ENCODE measurements at regions not wholly inside any gene's neighbourhood (a gene's known extent, or its start where the extent isn't known, plus 50 kb on each side); places are given as distances from the start of the nearest gene placed in this dataset.
A peak's percentile ranks its signal among the peaks of the same experiment; 100 is the strongest.
"Not testable (repeated sequence)": the region's sequence is repeated elsewhere in the genome, so short reads cannot be mapped to it uniquely, and the experiment has no call there.

DNA sequence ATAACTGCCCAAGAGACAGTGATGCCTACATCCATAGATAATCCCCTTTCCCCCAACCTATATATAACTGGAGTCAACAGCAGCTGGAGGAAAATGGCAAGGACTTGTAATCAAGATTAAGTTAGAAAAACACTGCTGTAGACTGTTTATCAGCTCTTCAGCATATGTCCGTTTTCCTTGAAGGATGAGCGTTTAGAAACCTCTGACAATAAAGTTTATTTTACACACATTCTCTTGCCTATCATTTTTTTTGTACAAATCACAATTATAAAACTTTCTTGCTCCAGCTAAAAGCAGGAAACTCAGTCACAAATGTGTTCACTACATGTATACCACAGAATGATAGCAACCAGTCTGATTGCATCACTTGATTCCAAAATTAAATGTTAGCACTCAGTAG is 50.8 kb downstream of the PPIAL4G start:
- DNase-seq (ENCODE audit: low read depth in 2 of 2), result not testable (repeated sequence)

DNA sequence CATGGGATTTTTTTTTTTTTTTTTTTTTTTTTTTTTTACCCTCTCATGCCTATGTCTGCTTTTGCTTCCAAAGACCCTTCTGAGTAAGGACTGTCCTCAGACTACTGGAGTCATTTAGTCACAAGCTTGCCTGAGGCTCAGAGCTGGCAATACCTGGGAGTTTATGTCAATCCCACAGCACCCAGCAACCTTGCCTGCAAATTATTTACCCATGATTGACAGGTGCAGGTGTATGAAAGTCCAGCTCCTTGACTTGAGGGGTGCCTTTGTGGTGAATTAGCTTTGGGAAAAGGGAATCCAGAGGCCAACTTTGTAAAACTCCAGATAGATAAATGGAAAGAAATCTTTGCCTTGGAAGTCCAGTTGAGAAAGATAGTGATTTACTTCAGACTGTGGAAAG is 53.2 kb downstream of the PPIAL4G start:
- not testable (repeated sequence) for DNase-seq (ENCODE audit: low read depth in 2 of 2)

DNA sequence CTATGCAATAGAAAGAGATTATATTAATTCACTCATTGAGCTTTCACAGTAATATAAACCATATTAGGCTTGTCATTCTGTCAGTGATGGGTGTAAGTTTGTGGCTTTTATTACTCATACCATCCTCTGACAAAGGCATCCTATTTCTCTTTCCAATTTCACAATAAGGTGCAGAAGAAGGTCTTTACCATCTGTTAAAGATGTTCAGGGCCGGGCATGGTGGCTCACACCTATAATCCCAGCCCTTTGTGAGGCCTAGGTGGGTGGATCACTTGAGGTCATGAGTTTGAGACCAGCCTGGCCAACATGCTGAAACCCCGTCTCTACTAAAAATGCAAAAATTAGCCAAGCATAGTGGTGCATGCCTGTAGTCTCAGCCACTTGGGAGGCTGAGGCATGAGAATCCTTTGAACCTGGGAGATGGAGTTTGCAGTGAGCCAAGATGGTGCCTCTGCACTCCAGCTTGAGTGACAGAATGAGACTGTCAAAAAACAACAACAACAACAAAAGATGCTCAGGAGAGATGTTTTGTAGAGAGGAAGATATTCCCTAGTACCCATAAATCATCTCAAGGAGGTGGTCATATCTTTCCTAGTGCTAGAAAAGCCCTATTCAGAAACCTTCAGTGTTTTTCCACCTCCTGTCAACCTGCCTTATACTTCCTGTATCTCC is 56.0 kb downstream of the PPIAL4G start:
- not testable (repeated sequence) for DNase-seq (ENCODE audit: low read depth in 2 of 2)

DNA sequence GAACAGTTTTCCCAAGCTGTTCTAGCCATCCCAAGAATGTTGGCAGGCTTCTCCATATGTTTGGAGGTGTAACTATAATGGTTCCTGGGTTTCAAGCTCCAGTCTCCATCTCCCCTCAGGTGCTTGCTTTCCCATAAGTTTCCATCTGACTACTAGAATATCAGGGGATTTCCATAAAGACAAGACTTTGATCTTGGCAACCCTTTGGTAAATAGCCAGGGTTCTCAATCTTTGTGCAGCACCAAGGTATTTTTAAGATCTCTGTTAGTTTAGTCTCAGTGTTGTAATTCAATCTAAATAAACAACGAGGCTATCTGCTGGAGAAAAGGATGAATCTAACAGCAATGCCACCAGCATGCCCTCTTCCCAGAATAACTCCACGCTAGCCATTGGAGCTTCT is 56.7 kb downstream of the PPIAL4G start:
- not testable (repeated sequence) for DNase-seq (ENCODE audit: low read depth in 2 of 2)

DNA sequence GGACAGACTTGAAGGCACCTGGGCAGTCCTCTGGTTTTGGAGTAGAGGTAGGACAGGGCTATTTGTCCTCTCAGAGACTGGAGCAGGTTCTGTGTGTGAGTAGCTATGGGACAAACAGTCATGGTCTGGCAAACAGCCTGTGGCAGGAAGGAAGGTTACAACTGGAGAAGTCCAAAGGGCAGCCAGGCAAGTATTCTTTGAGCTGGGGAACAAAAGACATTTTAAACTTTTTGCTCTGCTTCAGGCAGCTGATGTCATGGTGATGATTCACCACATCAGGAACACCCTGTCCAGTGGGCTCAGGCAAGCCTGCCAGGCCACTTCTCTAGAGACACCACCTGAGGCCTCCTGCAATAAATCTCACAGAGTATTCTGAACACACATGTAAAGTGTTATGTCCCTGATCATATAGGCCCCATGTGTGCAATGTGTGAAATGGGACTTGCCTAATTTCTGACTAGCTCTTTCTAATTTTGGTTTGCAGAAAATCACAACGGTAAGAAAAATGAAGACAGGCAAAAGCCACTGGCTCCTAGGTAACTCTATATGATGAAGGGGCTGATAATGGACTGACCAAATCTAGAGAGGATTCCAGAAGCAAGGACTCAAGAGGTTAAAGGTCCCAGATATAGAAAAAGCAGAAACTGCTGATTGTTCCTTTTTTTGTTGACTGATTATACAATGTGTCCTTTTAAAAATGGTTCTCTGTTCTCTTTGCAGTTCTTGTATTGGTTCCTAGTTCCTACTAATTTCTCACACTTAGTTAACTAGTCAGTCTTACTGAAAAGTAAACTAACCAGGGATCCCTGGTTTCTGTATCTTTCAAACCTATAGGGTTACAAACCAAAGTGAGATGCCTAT is 58.7 kb downstream of the PPIAL4G start:
- DNase-seq (ENCODE audit: low read depth in 2 of 2), result peak in 1 of 2 donors; percentile 74

DNA sequence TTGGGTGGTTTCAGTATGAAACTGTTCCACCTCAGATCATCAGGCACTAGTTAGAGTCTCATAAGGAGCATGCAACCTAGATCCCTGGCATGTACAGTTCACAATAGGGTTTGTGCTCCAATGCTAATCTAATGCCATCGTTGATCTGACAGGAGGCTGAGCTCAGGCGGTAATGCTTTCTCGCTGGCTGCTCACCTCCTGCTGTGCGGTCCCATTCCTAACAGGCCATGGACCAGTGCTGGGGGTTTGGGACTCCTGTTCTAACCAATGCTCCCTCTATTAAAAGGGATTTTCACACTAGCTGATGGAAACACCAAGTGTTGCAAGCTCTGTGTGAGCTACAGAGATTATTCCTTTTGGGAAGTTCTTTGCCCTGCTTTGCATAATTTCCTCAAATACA is 60.2 kb downstream of the PPIAL4G start:
- not testable (repeated sequence) for DNase-seq (ENCODE audit: low read depth in 2 of 2)

DNA sequence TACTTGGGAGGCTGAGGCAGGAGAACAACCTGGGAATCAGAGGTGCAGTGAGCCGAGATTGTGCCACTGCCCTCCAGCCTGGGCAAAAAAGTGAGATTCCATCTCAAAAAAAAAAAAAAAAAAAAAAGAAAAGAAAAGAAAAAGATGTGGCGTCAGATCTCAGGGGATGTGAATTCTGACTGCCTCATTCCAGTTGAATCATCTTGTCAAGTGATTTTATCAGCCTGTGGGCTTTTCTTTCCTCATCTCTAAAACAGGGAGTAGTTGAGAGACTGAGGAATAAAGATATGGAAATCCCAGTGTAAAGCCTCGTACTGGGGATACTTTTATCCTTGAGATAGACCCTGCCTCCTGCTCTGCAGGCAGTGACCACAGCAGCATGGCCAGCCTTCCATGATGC is 65.9 kb downstream of the PPIAL4G start:
- DNase-seq (ENCODE audit: low read depth in 2 of 2), result not testable (repeated sequence)

DNA sequence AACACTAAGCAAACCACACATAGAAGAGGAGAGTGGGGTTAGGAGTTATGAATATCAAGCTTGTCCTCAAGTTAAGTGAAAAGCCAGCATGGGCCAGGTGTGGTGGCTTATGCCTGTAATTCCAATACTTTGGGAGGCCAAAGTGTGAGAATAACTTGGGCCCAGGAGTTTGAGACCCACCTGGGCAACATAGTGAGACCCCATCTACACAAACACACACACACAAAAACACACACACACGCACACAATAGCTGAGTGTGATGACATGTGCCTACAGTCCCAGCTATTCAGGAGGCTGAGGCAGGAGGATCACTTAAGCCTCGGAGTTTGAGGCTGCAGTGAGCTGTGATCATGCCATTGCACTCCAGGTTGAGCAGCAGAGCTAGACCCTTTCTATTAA is 69.7 kb downstream of the PPIAL4G start:
- not testable (repeated sequence) for DNase-seq (ENCODE audit: low read depth in 2 of 2)

DNA sequence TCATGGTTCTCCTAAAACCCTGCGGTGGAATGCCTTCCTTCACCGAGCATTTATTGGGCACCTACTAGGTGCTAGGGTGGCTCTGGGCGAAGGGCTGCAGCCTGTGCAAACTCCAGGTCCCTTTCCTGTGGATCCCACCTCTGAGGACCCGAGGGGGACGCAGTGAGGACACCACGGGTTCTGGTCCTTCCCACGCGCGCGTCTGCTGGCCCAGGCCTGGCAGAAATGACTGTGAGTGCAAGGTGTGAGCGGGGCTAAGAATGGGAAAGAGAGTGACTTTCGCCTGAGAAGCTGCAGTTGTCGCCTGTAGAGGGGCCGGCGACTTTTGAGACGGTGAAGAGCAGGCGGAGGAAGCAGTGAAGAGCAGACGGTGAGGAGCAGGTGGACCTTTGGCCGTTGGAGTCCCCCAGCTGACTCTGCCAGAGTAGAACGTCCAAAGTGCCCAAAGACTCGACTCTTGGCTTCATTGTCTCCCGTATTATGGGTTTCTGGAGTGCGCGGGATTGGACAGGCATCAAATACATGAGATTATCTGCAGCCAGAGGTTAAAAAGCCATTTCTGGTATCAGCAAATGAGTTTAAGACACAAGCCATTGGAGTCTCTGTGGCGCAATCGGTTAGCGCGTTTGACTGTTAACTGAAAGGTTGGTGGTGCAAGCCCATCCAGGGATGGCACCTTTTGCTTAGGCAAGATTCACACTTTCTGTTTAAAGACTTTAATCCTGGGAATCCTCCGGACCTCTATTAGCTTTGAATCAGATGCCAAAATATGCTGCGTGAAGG is 78.1 kb downstream of the PPIAL4G start:
- DNase-seq (ENCODE audit: low read depth in 2 of 2), result not testable (repeated sequence)

DNA sequence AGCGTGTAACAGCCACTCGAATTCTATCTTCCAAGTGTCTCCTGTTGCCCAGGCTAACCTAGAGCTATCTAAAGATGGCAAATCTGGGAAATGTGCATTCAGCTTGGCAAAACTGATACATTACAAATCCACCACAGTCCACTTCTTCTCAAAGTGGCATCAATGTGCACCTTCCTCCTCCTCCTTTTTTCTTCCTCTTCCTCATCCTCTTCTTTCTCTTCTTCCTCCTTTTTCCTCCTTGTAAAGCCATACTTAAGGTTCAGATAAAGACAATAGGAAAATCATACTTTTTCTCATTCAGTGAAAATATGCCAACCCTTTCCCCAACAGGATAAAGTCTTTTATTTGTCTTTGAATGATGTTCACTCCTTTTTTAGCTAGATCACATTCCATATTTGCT is 79.2 kb downstream of the PPIAL4G start:
- DNase-seq (ENCODE audit: low read depth in 2 of 2), result not testable (repeated sequence)

DNA sequence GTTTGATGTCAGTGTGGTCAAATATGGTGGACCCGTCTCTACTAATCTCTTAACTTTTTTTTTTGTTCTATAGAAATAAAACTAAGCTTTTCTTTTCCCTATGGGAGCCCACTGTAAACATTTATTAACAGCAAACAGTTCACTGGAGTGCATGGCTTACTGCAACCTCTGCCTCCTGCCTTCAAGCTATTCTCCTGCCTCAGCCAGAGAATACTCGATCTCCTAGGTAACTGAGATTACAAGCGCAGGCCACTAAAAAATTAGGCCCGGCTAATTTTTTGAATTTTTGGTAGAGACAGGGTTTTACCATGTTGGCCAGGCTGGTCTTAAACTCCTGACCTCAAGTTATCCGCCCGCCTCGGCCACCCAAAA is 80.0 kb downstream of the PPIAL4G start:
- DNase-seq (ENCODE audit: low read depth in 2 of 2), result not testable (repeated sequence)

DNA sequence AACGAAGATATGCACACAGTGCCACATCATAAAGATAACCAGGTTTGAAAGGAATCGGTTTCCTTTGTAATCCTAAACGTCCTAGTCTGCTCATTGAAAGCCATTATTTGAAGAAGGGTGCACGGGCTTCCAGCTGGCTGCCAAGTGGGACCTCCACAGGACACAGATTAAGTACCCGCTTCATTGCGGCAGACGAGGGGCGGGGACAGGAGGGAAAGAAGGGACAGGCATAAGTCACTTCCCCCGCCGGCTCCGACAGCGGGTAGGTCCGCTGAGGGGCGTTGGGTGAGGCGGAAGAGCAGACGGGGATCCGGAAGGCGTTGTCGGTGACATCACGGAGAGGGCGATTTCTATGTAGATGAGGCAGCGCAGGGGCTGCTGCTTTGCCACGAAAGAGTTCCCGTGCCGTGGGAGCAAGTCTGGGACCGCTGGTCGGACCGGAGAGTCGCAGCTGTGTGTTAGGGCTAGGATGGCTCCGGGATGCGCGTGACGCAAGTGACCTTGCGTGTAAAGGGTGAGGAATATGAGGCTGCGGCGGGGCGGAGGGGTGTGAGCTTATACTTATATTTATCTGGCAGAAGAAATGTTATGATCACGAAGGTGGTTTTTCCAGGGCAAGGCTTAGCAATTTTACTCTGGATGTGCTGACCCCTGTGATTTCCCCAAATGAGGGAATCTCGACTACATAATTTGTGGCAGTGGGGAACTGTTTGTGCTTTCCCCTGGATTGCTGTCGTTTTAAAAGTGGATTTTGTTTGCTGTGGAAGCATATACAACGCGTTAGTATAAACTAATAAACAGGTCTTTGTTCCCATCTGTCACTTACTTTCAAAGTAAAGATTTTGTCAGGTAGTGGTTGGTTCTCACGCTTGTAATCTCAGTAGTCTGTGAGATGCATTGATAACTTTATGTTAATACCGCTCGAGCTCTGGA is 80.7 kb downstream of the PPIAL4G start:
- peak in 1 of 2 donors; percentile 50 for DNase-seq (ENCODE audit: low read depth in 2 of 2)

DNA sequence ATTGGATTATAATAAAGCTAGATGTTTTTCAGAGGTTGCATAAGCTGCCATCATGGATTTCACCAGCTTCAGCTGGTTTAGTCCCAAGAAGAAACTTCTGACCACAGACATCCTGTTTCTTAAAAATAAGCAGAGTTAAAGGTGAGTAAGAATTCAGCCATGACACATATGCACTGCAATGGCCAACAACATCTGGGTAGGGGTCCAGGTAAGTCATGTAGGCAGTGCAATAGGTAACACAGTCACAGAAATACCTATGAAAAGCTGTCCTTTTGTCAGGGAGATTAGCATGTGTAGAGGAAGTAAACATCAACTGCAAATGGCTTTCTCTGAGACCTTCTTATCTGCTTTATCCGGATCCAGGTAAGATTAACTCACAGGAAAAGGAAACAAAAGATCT is 85.6 kb downstream of the PPIAL4G start:
- DNase-seq (ENCODE audit: low read depth in 2 of 2), result not testable (repeated sequence)

DNA sequence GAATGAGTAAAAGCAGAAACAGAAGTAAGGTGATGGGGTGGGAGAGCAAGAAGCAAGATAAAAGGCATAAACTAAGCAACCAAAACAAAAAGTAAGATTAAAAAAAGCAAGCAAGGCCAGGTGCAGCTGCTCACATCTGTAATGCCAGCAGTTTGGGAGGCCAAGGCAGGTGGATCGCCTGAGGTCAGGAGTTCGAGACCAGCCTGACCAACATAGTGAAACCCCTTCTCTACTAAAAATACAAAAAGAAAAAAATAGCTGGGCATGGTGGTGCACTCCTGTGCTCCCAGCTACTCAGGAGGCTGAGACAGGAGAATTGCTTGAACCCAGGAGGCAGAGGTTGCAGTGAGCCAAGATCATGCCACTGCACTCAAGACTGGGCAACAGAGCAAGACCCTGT is 90.6 kb downstream of the PPIAL4G start:
- not testable (repeated sequence) for DNase-seq (ENCODE audit: low read depth in 2 of 2)

DNA sequence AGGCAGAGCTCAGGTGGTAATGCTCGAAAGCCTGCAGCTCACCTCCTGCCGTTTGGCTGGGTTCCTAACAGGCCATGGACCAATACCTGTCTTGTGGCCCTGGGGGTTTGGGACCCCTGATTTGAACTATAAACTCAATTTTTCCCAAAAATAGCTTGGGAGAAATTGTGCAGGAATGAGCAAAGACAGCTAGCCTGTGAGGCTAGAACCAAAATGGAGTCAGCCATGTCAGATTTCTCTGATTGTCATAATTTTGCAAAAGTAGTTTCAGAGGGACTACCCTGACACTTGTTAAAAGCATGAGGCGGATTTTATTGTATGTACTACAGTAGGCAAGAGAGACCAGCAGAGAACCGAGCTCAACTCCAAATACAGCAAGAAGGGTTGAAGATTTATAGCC is 91.8 kb downstream of the PPIAL4G start:
- not testable (repeated sequence) for DNase-seq (ENCODE audit: low read depth in 2 of 2)

DNA sequence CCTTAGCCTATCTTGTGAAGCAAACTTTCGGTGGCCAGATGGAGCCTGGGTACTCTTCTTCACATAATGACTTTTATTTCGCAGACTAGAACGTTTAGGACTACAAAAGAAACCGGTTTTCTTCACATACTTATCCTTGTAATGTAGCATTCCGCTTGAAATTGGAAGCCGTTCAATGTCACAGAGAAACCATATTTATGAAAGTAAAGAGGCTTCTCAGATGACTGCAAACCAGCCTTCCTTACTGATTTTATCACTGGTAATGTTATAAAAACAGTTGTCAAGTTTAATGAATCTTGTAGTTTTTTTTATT is 94.1 kb downstream of the PPIAL4G start:
- no peak for DNase-seq (ENCODE audit: low read depth in 2 of 2)

DNA sequence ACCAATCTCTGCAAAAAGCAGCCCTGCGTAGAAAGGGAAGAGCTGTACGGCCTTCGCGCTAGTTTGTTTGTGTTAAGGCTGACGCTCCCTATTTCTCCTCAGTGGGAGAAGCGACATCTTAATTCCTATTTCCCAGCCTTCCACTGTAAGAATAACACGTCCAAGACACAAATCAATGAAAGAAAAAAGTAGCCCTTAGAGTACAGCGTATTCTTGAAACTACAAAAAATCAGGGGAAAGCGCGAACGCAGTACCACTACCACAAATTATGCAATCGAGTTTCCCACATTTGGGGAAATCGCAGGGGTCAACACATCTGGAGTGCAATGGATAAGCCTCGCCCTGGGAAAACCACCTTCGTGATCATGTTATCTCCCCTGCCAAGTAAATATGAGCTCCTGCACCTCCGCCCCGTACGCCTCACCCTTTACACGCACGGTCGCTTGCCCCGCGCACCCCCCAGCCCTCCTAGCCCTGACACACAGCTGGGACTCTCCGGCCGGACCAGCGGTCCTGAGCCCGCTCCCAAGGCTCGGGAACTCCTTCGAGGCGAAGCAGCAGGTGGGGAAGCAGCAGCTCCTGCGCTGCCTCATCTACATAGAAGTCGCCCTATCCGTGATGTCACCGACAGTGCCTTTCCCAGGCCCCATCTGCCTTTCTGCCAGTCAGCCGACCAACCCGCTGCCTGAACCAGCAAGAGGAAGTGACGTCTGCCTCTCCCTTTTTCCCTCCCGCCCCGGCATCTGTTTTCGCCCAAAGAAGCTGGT is 94.7 kb downstream of the PPIAL4G start:
- peak; percentile 58 to 61 for DNase-seq (ENCODE audit: low read depth in 2 of 2)

DNA sequence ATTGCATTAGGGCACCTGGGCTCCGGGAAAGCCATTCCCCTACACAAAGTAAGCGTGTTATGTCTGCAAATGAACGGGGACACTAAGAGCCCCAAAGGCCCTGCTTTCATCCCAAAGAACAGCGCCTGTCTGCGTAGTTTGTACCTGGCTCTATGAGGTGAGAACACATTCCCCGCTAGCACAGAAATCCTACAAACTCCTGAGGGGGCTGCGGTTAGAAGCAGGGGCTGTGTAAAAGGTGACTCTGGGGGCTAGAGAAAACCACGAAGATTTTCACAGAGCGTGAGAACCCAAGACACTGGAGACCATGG is 95.2 kb downstream of the PPIAL4G start:
- not testable (repeated sequence) for DNase-seq (ENCODE audit: low read depth in 2 of 2)

DNA sequence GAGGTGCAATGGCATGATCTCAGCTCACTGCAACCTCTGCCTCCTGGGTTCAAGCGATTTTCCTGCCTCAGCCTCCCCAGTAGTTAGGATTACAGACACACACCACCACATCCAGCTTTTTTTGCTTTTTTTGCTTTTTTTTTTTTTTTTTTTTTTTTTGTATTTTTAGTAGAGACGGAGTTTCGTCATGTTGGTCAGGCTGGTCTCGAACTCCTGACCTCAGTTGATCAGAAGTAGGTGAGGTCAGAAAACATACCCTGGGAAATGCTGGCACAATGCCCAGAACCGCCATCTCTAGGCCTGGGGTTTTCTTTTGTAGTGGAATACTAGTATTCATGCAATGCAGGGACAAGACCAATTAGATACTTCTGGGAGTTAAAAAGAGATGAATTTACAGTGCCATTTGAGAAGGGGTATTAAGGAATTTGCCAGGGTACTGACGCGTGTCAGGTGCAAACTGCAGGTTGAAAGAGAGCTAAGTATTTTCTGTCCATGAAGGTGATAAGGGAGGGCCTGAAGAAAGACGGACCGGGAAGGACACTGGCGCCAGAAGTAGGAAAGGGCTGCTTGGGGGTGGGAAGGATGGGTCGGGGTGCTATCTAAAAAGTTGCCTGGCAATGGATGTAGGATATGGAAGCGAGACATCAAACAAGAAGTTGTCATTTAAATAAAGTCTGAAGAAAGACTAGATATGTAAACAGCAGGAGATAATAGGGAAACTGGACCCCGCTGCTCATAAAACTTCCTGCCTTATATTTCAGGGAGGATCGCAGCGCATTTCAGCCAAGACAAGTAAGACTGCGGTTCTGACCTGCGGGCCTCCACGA is 95.8 kb downstream of the PPIAL4G start:
- not testable (repeated sequence) for DNase-seq (ENCODE audit: low read depth in 2 of 2)

DNA sequence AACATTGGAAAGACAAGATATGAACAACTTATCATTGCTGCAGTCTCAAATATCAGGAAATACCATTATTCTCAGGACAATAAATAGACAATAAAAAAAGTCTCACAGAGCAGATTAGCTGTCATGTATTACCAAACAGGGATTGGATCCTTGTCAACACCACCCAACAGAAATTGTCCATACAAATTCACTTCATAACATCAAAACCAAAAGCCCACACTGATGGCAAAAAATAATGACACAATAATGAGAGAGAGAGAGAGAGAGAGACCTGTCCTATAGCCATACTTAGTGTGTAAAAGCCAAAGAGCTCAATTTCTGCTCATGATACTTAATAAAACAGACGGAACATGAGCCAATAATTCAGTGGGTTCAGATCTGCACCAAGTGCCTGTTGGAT is 96.5 kb downstream of the PPIAL4G start:
- no peak for DNase-seq (ENCODE audit: low read depth in 2 of 2)
